ENCODE measurements at regions not wholly inside any gene's neighbourhood (a gene's known extent, or its start where the extent isn't known, plus 50 kb on each side); places are given as distances from the start of the nearest gene placed in this dataset.
"Not testable (repeated sequence)": the region's sequence is repeated elsewhere in the genome, so short reads cannot be mapped to it uniquely, and the experiment has no call there.

DNA sequence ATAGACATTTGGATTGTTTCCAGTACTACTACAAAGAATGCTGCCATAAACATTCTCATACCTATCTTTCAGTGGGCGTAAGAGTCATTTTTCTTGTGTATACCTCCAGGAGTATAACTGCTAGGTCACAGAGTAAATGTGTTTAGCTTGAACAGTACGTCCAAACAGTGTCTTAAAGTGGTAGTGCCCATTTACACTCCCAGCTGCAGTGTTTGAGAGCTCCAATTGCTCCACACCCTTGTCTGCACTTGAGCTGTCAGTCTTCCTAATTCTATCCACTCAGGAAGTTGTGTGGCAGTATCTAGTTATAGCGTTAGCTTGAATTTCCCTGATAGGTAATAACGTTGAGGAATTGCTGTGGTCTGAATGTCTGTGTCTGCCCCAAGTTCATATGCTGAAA is 404.7 kb upstream of the PPP2R3A start:
- DNase-seq = no peak

DNA sequence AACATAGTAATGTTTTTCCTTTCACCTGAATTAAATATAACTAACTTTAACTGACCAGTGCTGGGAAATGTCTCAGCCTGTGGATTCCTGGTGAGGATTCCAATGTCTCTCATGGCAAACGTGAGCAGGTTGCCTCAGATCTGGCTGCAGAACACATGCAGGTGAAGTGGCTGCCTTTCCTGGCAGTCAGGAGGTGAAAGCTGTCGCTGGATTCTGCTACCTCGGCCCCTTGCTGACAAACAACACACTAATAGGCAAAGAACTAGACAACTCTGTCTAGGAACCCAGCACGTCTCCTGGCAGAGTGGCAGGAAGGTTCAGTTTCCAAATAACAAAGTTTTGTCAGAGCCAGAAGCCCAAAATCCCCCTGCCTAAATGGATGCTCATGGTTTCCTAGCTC is 400.8 kb upstream of the PPP2R3A start:
- DNase-seq = no peak

DNA sequence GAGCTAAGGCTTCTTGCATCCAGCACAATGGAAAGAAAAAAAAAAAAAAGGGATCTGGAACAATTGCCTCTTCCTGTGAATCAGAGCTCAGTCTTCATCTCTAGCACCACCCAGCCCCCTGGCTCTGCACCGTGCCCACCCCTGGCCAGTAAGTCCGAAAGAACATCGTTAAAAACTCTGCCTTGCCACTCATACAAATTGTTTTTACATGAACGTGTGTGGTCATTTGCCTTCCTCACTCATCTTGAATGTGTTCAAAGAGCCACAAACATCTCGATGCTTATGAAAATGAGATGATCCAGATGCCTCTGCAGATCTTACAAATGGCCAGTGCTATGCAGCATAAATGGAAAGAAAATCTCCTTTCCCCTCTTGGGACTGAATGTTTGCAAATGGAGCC is 400.0 kb upstream of the PPP2R3A start:
- DNase-seq = no peak

DNA sequence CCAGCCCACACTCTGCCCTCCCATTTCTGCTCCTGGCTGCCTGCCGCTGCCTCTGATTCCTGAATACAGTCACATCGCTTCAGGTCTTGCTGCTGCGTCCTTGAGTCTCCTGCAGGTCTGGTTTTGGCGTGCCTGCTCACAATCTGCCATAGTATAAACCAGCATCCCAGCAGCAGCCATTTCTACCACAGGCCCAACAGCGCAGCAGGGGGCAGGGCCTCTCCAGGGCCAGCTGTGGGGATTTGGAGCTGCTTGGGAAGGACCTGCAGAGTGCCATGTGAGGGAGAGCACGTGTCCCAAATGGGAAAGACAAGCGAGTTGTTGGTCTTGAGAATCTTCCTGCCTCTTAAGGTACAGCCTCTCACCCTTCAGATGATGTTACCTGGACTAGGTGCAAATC is 398.3 kb upstream of the PPP2R3A start:
- DNase-seq = no peak

DNA sequence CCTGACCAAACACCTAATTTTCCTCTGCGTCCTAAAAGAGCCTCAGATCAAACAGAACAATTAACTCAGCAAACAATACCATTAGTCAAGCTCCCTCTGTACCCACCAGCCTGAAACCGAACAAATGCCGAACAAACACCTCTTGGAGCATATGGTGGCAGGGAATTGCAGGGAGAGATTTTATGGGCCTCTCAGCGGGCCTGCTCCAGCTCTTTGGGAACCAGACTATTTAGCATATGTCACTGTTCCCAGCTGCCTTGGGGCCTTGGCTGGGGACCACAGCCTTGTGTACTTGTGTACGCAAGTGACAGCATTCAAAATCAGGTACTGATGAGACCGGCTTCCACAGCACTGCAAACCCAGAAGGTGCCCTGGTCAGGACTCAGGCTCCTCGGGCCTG is 388.8 kb upstream of the PPP2R3A start:
- no peak for DNase-seq

DNA sequence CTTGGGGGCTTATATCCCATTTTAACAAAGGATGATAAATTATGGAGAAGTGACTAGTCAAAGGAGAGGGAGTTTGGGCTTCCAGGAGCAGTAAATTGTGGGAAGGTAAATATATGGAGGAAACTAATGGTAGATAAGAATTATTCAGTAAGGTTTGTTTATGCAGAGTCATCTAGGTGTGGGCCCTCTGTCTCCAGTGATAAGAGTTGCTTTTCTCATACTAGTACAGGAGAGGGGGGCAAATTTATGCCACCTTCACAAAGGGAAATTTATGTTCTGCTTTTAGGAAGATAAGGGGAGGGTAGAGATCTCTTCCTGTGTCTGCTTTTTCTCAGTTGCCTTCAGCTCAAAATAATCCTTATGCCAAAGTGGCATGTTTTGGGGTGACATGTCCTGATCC is 383.7 kb upstream of the PPP2R3A start:
- no peak for DNase-seq

DNA sequence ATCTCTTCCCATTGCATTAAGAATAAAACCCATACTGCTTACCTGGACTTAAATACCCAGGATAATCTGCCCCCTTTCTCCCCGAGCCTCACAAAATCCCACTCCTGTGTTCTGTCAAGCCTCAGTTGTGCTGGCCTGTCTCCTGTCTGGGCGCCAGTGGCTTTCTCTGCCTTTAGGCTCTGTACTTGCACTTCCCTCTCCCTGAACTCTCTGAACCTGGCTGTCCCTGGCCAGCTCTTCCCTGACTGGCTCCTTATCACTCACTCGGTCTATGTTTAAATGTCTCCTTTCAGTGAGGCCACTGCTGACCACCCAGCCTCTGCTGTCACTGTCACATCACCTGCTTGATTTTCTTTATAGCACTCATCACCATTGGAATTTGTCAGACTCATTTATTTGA is 382.7 kb upstream of the PPP2R3A start:
- DNase-seq = no peak

DNA sequence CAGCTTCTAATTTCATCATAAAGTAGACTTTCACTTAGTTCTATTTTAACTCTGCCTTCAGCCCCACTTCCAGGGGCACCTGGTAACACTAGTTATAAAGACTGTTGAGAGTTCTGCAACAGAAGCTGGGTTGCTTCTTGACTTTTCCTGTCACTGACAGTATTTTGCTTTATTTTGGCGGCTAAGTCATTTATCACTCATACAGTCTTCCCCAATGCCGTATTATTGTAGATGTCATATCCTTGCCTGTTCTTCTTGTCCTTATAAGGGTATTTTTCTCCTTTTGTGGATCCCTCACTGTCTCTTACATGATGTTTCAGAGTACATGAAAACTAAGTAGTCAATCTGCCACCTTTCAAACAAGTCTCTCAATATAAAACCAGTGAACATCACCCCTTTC is 369.0 kb upstream of the PPP2R3A start:
- DNase-seq = no peak

DNA sequence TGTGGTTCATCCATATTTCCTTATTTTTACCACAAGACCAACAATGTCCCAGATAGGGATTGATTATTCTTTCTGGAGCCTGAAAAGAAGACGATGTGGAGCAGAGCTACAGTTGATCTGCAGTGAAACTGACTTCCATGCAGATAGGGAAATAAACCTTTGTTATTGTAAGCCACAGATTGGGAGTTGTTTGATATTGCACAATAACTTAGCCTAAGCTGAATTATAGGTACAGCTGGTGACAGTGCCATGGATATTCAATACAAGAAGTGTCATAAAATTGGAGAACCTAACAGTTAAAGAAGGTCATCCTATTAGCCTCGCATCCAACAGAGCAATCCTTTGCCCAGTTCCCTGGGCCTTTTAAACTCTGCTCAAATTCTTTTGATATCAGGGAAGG is 367.7 kb upstream of the PPP2R3A start:
- no peak for DNase-seq

DNA sequence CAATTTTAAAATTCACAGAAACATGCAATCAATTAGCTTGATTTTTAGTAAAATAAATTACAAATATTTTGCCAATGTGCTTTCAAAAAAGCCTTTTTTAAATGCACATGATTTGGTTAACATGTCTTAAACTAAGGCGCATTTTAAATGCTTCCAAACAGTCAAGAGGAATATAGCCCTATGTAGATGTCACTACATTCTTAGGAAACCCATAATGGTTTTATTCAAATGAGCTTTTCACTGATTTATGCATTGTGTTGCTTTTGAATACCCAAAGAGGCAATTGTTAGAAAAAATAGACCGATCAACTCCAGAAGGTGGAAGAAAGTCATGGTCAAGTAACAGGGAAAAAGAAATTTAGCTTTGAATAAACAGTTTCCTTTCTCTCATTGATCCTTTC is 366.9 kb upstream of the PPP2R3A start:
- DNase-seq = no peak

DNA sequence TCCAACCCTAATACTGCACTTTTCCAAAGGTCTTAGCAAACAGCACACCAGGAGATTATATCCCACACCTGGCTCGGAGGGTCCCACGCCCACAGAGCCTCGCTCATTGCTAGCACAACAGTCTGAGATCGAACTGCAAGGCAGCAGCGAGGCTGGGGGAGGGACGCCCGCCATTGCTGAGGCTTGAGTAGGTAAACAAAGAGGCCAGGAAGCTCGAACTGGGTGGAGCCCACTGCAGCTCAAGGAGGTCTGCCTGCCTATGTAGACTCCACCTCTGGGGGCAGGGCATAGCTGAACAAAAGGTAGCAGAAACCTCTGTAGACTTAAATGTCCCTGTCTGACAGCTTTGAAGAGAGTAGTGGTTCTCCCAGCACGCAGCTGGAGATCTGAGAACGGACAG is 361.0 kb upstream of the PPP2R3A start:
- DNase-seq = not testable (repeated sequence)

DNA sequence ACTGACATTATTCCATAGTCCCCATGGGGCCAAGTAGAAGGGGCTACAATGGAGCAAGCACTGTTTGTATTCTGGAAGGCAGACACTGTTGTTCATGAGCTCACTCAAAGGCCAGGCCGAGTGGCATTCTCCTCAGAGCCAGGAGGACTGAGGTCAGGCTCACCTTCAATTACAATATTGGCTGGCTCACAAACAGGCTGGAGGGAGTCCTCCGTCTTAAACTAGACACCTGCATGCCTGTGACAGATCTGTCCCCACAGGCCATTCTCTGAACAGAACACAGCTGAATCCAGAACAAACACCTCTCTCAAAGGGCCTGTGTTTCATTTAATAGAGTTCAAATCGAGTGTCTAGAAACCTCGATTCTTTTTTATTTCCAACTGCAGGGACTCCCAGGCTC is 347.4 kb upstream of the PPP2R3A start:
- no peak for DNase-seq

DNA sequence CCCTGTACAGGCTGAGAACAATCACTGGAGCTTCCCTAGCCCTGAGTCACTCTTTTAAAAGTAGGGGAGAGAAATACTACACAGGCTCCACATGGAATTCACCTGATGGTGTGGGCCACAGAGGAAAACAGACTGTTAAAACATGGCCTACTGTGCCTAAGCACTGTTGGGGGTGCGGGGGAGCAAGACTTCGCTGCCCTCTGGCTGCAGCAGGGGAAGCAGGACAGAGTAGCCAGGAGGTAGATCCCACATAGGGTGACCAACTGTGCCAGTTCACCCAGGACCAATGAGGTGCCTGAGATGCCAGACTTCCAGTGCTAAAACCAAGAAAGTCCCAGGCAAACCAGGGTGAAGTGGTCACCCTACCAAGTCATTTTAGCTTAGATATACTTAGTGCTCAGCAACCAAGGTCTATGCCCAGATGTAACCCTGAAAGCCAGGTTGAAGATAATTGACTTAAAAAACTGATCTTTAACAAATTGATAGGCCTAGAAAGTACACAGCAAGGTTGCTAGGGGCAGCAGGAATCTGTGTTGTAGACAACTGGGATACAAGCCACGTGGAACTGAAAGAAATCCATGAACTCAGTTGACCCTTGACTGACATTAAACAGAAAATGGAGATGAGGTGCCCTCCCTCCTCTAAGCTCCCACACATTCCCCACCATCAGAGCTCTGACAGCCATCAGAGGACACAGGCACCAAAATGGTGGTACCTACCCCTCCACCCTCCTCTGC is 344.2 kb upstream of the PPP2R3A start:
- DNase-seq = no peak

DNA sequence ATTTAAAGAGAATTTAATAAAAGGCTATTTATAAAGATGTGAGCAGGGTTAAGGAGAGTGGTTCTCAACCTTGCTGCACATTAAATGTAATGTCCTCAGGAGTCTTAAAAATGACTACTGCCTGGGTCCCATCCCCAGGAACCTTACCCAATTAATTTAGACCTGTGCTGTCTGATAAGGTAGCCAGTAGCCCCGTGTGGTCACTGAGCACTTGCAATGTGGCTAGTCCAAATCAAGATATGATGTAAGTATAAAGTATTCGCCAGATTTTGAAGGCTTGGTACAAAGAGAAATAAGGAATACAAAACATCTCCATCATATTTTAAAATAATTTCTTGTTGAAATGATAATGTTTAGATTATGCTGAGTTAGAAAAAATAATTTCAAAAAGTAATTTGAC is 343.3 kb upstream of the PPP2R3A start:
- no peak for DNase-seq

DNA sequence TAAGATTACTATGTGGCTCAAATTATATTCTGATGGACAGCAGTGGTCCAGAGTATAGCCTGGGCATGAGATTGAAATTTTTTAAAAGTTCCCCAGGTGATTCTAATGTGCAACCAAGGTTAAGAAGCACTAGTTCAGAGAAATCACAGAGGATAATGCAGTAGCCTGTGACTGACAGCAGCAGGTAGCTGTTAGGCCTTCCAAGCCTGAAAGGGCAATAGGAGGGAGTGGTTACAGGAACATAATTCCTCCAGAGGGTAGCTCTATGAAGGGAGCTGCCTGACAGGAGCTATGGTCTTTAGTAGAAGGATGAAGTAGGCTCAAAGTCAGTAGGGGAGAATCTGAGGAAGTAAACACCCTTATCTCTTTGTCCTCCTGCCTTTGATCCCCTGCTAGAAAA is 342.9 kb upstream of the PPP2R3A start:
- DNase-seq = no peak

DNA sequence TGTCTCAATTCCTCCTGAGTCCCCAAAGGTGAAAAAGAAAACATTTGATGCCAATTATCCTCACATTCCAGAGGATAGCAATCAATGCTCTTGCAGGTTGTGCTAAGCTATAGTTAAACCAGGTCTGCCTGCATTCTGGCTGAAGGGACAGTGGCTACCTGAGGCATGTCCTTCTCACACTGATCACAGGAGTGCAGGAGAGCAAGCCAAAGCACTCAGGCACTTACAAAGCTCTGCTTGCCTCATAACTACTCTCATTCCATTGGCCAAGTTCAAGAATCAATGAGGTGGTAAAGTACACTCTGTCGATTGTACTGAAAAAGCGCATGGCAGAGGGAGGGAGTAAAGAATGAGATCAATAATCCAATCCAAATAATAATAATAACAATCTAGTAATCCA is 342.0 kb upstream of the PPP2R3A start:
- DNase-seq = no peak

DNA sequence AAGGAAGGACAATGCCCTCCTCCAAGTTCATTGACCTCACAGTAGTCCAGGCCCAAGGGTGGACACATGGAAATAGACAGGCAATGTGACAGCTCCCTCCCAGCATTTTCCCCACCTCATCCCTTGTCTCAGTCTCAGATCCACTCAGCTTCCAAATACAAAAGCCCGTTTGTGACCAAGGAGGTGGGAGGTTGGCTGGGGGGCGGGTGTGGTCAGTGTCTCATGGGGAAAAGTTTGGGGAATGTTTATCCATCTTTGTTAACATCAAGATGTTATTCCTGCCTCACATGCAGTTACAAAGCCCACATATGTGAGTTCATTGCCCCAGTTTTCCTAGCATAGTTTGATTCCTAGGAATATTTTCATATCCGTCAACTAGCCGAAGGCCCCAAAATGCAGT is 338.5 kb upstream of the PPP2R3A start:
- no peak for DNase-seq

DNA sequence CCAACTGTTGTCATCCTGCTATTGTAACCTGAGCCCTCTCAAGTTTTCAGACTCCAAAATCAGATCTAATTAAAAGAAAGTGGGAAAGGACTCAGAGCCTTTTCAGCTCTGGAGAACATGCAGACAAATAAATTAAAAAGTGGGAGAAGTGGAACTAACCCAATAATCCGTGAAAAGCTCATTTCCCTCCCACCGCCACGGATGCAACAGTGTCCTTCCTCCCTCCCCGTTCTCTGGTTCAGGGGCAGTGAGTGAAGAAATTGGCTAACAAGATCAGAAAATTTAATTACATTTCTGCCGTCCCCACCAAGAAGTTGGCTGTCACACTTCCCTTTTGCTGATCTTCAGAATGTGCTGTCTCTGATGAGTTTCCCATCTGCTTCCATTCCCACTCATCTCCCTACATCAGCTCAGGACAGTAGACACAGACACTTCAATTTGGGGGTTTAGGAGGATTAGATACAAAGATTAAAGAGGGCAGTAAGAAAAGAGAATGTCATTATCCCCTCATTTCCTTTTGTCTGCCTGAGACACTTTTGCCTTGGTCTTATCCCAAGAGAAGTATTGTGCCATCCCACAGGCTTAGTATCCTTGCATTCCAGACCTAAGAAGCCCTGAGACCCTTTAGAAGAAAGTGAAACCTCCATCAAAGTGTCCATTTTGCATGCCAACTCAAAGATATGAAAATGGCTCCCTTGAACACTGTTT is 335.7 kb upstream of the PPP2R3A start:
- DNase-seq = no peak

DNA sequence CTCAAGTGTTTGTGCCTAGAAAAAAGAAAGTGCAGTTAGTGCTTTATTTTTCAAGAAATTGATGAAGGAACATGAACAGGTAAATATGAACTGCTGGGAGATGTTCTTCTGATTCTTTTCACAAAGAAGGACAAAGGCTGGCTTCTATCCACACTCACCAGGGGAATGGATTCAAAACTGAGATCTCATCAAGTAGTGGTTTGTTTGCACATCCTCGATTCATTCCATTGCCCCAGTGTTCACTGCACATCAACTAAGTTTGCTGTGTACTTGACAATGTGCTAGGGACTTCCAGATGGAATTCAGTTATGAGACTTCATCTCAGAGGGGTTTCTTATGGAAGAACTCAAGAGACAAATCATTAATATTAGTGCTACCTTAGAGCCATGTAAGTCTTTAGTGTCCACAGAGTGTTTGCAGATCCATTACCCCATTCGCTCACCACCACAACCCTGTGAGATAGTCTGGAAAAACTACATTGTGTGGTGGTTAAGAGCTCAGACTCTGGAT is 332.9 kb upstream of the PPP2R3A start:
- DNase-seq = no peak

DNA sequence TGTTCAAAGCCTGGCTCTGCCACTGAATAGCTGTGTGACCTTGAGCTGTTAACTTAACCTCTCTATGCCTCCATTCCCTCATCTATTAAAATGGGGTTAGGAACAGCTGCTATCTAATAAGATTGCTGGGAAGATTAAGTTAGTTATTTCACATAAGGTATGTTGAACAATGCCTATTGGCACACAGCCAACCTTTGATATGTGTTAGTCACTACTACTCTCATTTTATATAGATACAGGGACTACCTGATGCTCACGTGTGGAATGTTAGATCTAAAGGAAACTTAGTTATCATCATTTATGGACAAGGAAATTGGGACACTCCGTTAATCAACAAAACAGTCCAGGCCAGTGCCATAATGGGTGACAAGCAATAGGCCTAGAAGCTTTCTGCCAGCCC is 332.4 kb upstream of the PPP2R3A start:
- no peak for DNase-seq

DNA sequence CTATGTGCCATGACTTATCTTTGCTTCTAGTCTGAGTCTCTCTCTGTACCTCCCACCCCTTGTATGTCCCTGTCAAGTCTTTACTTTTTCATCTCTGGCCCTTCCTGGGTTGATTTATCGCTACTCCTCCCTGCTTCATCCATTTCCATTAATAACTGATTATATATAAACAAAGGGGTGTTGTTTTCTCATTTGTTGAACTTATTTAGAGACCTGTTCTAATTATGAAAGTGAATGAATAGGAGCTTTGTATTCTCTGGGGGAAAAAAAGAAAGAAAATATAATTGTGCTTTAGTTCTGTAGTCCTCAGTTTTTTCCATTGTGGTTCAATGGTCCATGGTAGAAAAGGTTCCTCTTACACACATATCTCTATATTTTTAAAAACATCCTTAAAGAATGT is 328.9 kb upstream of the PPP2R3A start:
- DNase-seq = no peak

DNA sequence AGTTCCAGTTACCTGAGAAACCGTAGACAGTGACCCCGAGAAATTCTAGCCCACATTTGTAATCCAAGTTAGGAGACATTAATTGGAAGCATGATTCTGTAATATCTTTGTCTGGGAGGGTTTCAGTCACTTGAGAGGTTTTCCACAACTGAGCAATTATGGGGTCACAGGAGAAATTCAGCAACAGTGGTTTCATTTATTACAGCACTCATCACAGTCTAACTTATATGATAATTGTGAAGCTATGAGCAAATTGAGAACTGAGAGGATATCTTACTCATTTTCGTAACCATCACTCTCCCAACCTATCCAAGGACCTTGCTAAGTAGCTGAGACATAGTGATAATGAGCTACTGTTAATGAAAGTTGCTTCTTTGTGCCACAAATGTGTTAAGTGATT is 328.5 kb upstream of the PPP2R3A start:
- no peak for DNase-seq

DNA sequence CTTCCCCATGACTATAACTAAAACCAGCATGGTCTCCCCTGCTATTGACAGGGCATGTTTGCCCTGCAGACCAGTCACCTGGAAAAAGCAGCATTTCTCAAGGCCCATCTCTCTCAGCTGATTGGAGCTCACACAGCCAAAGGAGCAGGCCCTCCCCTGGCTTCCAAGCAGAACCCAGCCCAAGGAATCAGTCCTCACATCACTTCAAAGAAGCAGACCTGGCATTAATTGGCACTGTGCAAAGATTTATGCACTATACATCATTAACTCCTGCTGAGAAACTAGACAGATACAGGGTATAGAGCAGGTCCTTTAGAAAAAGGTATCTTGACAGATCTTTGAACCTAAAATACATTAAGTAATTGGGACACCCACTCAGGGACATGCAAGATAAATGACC is 323.8 kb upstream of the PPP2R3A start:
- no peak for DNase-seq

DNA sequence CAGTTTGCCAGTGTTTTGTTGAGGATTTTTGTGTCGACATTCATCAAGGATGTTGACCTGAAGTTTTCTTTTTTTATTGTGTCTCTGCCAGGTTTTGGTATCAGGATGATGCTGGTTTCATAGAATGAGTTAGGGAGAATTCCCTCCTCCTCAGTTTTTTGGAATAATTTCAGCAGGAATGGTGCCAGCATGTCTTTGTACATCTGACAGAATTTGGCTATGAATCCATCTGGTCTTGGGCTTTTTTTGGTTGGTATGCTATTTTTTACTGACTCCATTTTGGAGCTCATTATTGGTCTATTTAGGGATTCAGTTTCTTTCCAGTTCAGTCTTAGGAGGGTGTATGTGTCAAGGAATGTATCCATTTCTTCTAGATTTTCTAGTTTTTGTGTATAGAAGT is 320.0 kb upstream of the PPP2R3A start:
- no peak for DNase-seq

DNA sequence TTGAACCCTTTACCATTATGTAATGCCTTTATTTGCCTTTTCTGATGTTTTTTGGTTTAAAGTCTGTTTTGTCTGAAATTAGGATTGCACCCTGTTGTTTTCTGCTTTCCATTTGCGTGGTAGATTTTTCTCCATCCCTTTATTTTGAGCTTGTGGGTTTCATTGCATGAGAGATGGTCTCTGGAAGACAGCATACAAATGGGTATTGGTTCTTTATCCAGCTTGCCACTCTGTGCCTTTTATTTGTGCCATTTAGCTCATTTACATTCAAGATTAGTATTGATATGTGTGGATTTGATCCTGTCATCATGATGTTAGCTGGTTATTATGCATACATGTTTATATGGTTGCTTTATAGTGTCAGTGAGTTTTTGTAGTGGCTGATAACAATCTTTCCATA is 318.7 kb upstream of the PPP2R3A start:
- no peak for DNase-seq

Measured in NCI-H2029 (cell line).